MM.1S (cell line): ENCODE measurements at regions not wholly inside any gene's neighbourhood (a gene's known extent, or its start where the extent isn't known, plus 50 kb on each side); places are given as distances from the start of the nearest gene placed in this dataset.

Experiments
- CTCF ChIP-seq: fragments of 300-600 bp; sonication (generic); IDR thresholded peaks from 2 replicates; pipeline ENCODE4 v1.5.1; 2016; ENCODE audit warnings: antibody characterized with exemption, low read length, mixed read lengths
- EZH2 ChIP-seq: fragments of 300-600 bp; sonication (generic); optimal IDR thresholded peaks from 2 replicates; pipeline ENCODE3; 2017; ENCODE audit warnings: low read depth, mild to moderate bottlenecking, antibody characterized with exemption, low read length, mixed read lengths
- EZH2phosphoT487 ChIP-seq: fragments of 300-600 bp; sonication (generic); IDR thresholded peaks from 2 replicates; pipeline ENCODE4 v1.6.1; 2018; ENCODE audit warnings: antibody characterized with exemption, low read length

- TF ChIP-seq CTCF, result no peak
- TF ChIP-seq EZH2phosphoT487, result no peak
- TF ChIP-seq EZH2, result no peak
Measured at GRCh38 chr2:145020694-145021093, 500.8 kb upstream of the ZEB2 start.
